Left forelimb (tissue), 1 donor: ENCODE measurements at regions not wholly inside any gene's neighbourhood (a gene's known extent, or its start where the extent isn't known, plus 50 kb on each side); places are given as distances from the start of the nearest gene placed in this dataset.

Experiments used
- DNase-seq: peaks from one replicate; pipeline ENCODE4 v3.0.0-alpha.2; 2018; ENCODE audit warnings: low spot score

- no peak for DNase-seq
These were observed 315.6 kb upstream of the HAND2 start for GRCh38 chr4:173845580-173845979.

- no peak for DNase-seq
These were observed 309.8 kb upstream of the HAND2 start for GRCh38 chr4:173839865-173840264.

- DNase-seq, result no peak
These were observed 307.5 kb upstream of the HAND2 start for GRCh38 chr4:173837517-173837916.

GRCh38 chr4:173835903-173836302 lies 305.9 kb upstream of the HAND2 start:
- no peak for DNase-seq

DNA sequence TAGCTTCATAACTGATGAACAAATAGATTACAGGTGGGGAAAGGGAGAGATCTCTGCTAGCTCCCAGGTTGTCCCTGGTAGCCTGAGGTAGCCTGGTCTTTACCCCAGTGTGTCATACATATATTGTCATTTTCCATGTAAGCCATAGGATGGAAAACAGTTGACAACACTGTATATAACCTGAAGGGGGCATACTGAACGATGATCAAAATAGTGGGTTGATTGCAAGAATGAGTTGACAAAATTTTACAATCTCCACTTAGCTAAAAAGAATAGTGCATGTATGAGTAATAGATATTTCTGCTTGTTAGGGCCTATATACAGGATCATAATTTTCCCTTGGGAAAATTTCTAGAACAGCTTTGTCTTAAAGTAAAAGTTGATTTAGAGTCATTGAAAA lies 304.1 kb upstream of the HAND2 start:
- no peak for DNase-seq

DNA sequence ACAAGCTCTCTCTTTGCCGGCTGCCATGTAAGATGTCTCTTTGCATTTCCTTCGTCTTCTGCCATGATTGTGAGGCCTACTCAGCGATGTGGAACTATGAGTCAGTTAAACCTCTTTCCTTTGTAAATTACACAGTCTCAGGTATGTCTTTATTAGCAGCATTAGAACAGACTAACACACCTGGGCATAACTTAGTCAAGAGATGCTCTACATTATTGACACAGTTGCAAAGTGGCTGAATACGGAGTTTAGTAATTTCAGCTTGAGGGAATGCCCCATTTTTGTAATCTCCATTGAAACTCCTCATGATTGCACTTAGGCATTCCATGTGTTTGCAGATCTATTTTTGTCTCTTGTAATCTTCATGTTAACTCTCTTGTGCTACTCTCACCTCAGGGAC lies 299.5 kb upstream of the HAND2 start:
- no peak for DNase-seq

DNA sequence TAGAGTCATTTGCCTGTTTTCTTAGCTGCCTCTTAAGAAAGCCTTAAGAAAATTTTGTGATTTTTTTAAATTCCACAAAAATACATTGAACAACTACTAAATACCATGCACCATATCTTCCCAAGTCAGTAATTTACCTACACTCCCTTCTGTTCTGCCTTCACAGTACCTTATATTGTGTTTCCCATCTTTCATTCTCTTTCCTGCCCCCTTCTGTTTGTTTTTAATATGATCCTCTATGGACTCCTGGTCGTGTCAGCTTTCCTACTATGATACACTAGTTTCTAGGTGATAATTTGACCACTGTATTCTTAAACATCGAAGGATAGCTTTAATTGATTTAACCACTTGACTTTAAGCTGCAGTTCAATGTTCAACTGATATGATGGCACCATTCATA lies 297.7 kb upstream of the HAND2 start:
- DNase-seq, result no peak

DNA sequence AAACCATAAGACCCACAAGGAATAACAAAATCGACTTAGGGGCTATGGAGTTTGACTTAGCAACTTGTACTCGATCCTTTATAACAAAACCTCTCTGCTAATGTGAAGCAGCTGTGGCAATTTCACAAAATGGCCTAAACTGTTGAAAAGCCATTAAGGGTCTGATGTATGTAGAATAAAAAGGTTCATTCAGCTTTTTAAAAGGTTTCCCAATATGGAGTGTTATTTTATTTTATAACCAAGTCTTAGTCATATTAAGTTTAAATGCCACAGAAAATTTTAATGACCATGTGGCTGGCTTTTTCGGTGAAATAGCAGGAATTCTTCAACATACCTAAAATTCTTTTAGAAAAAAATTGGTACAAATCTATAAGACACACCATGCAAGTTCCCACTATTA lies 291.8 kb upstream of the HAND2 start:
- DNase-seq, result no peak

DNA sequence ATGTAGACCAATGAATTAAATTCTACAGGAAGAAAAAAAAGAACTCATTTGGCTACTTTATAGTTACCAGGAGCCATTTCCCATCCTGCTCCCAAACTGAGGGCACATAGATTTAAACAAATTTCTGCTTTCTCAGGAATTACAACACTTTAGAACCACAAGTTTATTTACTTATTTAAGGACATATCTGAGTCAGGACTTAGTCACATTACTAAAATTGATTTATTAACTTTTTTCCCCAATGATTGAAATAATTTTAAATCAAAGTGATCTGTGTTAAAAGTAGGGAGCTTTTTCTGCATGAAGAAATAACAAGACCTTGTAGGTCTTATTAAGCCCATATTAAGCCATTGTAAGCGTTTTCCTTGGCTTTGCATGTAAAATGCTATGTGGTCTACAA lies 291.0 kb upstream of the HAND2 start:
- DNase-seq, result no peak

DNA sequence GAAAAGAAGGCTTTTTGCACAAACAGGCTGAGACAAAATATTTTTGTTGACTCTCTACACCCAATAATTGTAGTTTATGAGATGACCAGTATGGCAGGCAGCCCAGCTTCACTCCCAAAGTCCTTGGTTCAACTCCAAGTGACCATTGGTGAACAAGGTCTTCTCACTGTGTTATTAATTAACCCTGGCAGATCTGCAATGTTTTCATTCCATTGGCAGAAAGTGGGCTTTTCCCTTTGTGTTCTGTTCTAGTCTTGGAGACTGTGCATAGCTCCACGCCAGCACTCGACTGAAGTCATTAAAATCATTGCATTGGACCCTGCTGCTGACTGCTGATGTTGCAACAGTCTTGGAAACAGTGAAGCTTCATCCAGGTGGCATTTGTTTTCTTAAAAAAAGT lies 277.3 kb upstream of the HAND2 start:
- no peak for DNase-seq

DNA sequence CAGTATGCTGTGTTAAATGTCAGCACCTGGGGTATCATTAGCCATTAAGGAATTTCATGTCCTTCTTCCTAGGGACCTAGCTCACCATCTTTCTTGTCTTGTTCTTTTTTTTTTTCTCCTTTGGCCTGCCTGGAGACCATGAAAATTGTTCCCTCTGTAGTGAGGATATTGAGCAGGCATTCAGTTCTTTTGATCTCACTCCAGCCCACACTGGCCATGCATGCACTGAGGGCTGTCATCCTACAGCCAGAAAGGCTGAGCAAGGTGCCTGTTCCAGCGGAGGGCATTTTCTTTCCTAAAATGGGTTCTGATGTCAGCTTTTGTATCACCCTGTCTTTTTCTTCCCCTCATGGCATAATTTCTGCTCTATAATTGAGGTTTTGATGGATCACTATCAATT lies 275.9 kb upstream of the HAND2 start:
- no peak for DNase-seq

DNA sequence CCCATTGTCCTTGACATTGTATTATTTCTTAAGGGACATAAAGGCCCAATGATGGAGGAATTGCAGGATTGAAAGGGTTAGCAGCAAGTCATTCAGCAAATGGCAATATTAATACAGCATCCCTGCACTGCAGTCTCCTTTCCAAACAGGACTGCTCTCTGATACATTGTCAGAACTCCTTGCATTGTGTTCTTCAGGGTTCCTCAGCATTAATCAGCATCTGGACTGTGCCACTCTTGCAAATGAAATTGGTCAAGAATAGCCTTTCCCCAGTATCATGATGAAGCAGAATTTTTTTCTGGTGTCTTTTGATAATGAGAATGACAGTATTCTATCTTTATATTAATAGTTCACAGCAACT lies 272.6 kb upstream of the HAND2 start:
- DNase-seq, result no peak

- DNase-seq, result no peak
These were observed 272.0 kb upstream of the HAND2 start for GRCh38 chr4:173801876-173802661.

DNA sequence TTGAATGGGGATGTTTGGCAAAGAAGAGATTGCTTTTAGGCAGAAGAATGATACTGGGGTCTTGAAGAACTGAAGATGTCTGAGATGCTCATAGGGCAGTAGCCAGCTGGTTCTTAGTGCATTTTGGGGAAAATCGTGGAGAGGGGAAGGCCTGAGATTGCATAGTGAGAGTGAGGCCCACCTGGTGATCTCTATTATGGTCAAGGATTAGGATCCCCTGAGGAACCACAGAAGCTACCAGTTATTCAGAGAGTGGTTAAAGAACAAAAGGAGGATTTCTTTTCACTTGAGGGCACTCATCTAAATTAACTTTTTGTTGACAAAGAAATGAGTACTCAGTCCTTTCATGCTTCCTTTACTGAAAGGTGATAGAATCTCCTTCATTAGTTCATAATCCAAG lies 271.3 kb upstream of the HAND2 start:
- no peak for DNase-seq

DNA sequence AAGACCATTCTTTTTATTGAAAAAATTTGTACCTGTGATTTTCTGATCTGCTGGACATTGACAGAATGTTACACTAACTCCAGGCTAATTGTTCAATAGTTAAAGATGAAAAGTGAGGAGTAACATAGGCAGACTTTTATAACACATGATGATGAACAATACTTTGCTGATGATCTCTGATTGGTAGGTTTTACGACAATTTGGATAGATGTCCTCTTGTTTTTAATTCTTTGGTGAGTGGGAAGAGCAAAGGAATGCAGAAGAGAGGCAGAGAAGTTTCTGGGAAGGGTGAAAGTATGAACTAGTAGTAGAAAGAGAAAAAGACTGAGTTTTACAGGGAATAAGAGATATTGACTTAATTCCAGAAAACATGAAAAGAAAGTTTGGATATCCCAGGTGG lies 267.3 kb upstream of the HAND2 start:
- DNase-seq, result no peak

GRCh38 chr4:173794662-173795061 lies 264.6 kb upstream of the HAND2 start:
- no peak for DNase-seq

DNA sequence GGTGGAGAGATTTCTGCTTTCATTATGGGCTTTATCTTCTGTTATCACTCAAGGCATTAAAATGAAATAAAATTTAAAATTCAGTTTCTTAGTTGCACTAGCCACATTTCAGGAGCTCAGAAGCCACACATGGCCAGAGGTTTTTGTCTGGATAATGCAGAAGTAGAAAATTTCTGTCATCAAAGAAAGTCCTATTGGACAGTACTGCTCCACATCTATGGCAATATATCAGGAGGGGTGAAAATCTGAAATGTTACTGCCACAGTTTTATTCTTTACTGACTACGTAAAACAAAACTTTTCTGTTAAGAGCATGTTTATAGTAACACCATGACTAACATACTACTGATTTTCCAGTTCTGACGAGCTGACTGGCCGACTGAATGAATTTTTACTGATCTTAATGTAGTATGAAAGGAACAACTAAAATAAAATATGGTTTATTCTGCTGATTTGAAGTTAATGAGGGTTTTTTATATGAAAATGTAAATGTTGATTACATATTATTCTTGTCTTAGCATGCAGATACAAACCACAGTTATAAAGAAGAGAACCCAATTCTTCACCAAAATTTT lies 264.0 kb upstream of the HAND2 start:
- DNase-seq, result no peak

GRCh38 chr4:173782660-173783059 lies 252.6 kb upstream of the HAND2 start:
- DNase-seq, result no peak

- no peak for DNase-seq
These were observed 247.9 kb upstream of the HAND2 start for GRCh38 chr4:173777921-173778320.

GRCh38 chr4:173777421-173777820 lies 247.4 kb upstream of the HAND2 start:
- no peak for DNase-seq

DNA sequence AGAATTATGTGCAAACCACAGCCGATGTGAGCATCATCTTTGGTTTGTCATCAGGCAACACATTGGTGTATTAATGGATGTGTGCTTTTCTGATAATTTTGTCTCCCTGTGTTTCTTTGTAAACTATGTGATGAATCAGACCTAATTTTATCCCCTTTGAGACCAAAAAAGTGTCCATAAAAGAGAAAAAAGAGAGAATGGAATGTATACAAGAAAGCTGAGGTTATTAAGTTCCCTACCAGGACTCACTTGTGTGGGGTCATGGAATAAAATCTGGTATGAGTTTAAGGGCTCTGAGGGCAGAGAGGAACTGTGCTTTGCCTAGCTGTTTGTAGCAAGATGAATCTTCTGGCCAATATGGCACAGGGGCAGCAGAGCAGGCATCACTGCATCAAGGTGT lies 239.5 kb upstream of the HAND2 start:
- DNase-seq, result no peak

- no peak for DNase-seq
These were observed 237.6 kb upstream of the HAND2 start for GRCh38 chr4:173767650-173768049.

DNA sequence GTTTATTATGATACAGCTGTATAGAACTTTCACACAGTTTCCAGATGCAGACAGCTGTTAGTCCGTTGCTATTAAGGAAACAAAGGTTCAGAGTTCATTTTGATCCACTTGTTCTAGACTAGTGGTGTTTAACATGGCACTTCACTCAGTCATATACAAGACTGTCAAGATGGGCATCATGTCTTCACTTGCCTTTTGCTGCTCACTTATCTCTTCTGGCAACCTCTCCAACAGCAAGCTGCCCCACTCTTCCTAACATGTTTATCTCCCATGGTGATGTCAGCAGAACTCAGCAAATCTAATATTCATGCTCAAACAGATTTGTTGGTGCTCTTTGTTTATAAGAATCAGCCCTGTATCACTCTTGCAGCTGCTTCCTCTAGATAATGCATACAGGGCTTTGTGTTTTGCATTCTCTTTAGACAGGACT lies 236.2 kb upstream of the HAND2 start:
- no peak for DNase-seq

GRCh38 chr4:173765751-173766150 lies 235.7 kb upstream of the HAND2 start:
- DNase-seq, result no peak
